ENCODE measurements at regions not wholly inside any gene's neighbourhood (a gene's known extent, or its start where the extent isn't known, plus 50 kb on each side); places are given as distances from the start of the nearest gene placed in this dataset.

DNA sequence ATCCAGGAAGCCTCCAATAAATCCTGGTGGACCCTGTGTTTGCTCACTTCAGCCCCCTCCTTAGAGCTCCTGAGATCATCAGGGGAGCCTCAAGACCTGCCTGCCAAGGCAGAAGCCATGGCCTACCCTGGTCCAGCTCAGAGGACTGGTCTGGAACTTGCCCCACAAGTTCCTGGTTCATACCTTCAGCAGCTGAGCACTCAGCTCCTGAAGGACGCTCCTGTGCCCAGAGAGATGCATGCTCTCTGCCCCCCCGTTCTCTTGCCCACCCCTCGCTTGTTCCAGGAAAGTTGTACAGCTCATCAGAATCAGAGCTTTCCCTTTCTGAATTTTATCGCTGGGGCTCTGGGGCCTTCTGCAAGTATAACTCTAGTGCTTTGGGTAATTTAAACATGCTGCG, 210.5 kb upstream of the ISX start:
- Histone ChIP-seq H3K4me1 (no peaks in the 10 kb centered on the region), H3K36me3 (no peaks in the 10 kb centered on the region), H3K9me3 (no peaks in the 10 kb centered on the region), H3K27ac (no peak overlapping the region), H3K27me3 (no peaks in the 10 kb centered on the region), H3K4me3 (no peak overlapping the region)
- intact Hi-C loops (cut with DNase I; ENCODE audit: low total_unique reads) = no loop called here
- no peak for TF ChIP-seq POLR2A (IDR thresholded peaks at IDR 0.05)
- TF ChIP-seq, protein P1, sequence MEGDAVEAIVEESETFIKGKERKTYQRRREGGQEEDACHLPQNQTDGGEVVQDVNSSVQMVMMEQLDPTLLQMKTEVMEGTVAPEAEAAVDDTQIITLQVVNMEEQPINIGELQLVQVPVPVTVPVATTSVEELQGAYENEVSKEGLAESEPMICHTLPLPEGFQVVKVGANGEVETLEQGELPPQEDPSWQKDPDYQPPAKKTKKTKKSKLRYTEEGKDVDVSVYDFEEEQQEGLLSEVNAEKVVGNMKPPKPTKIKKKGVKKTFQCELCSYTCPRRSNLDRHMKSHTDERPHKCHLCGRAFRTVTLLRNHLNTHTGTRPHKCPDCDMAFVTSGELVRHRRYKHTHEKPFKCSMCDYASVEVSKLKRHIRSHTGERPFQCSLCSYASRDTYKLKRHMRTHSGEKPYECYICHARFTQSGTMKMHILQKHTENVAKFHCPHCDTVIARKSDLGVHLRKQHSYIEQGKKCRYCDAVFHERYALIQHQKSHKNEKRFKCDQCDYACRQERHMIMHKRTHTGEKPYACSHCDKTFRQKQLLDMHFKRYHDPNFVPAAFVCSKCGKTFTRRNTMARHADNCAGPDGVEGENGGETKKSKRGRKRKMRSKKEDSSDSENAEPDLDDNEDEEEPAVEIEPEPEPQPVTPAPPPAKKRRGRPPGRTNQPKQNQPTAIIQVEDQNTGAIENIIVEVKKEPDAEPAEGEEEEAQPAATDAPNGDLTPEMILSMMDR (IDR thresholded peaks at IDR 0.05) = no peak
- no peak for TF ChIP-seq EP300 (IDR thresholded peaks at IDR 0.05; ENCODE audit: low read depth)
- no peak for TF ChIP-seq POLR2AphosphoS5 (IDR thresholded peaks at IDR 0.05)
- in situ Hi-C loops (cut with MboI; ENCODE audit: low pct_ligation_motif_present in 1 of 4, low pct_unique_long_range_greater_than_20kb in 1 of 4, low sequenced_read_pairs in 3 of 4) = no loop called here
- DNase-seq = no peak
- WGBS, 2 donors (ENCODE audit: low coverage in 1 of 2) = 82 to 100% methylated on average over 1 to 5 of the region's 5 CpGs

DNA sequence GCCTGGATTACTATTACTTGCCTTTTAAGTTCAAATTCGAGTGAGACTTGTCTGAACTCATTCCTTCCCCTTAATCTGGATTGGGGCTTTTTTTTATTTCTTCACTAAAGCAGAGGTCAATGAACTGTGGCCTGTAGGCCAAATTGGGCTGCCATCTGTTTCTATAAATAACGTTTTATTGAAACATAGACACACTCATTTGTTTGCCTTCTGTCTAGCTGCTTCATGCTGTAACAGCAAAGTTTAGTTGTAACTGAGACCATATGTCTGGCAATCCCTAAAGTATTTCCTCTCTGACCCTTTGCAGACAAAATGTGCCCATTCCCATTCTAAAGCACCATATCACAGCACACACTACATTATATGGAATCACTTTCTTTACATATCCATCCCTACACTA, 207.9 kb upstream of the ISX start:
- in situ Hi-C loops (cut with MboI; ENCODE audit: low pct_ligation_motif_present in 1 of 4, low pct_unique_long_range_greater_than_20kb in 1 of 4, low sequenced_read_pairs in 3 of 4) = no loop called here
- TF ChIP-seq POLR2A (IDR thresholded peaks at IDR 0.05) (no peak), EP300 (IDR thresholded peaks at IDR 0.05; ENCODE audit: low read depth) (no peak), POLR2AphosphoS5 (IDR thresholded peaks at IDR 0.05) (no peak)
- TF ChIP-seq, protein P1 (IDR thresholded peaks at IDR 0.05) = no peak
- no peak overlapping the region for H3K4me3 ChIP-seq
- 19 to 23% methylated on average over 2 of the region's 2 CpGs for WGBS, 2 donors (ENCODE audit: low coverage in 1 of 2)
- intact Hi-C loops (cut with DNase I; ENCODE audit: low total_unique reads) = no loop called here
- no peaks in the 10 kb centered on the region for H3K27me3 ChIP-seq
- H3K9me3 ChIP-seq = no peaks in the 10 kb centered on the region
- H3K36me3 ChIP-seq = no peaks in the 10 kb centered on the region
- DNase-seq = no peak
- no peaks in the 10 kb centered on the region for H3K4me1 ChIP-seq
- no peak overlapping the region for H3K27ac ChIP-seq

DNA sequence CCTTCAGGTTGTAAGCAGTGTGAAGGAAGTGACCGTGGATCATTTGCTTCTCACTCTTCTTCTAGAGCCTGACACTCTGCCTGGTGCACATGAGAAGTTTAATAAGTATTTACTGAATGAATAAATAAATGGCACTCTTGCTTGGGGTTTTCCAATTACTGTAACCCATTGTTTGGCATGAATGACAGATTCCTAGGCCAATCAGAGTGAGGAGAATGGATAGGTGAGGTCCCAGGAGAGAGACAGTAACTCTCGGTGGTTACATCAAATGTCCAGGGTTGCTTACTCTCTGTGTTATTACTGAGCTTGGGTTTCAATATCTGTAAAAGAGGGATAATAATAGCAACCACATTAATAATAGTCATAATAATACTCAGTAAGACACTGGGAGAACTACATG, 204.2 kb upstream of the ISX start:
- Histone ChIP-seq H3K9me3 (no peaks in the 10 kb centered on the region), H3K4me1 (no peaks in the 10 kb centered on the region), H3K36me3 (no peaks in the 10 kb centered on the region), H3K4me3 (no peak overlapping the region), H3K27ac (no peak overlapping the region), H3K27me3 (no peaks in the 10 kb centered on the region)
- no peak for DNase-seq
- intact Hi-C loops (cut with DNase I; ENCODE audit: low total_unique reads) (no loop called here), in situ Hi-C loops (cut with MboI; ENCODE audit: low pct_ligation_motif_present in 1 of 4, low pct_unique_long_range_greater_than_20kb in 1 of 4, low sequenced_read_pairs in 3 of 4) (no loop called here)
- WGBS, 2 donors (ENCODE audit: low coverage in 1 of 2) = 67% methylated on average over 1 to 2 of the region's 2 CpGs
- TF ChIP-seq POLR2A (IDR thresholded peaks at IDR 0.05) = no peak
- TF ChIP-seq, protein P1 (IDR thresholded peaks at IDR 0.05) = no peak
- no peak for TF ChIP-seq EP300 (IDR thresholded peaks at IDR 0.05; ENCODE audit: low read depth)
- TF ChIP-seq POLR2AphosphoS5 (IDR thresholded peaks at IDR 0.05) = no peak

DNA sequence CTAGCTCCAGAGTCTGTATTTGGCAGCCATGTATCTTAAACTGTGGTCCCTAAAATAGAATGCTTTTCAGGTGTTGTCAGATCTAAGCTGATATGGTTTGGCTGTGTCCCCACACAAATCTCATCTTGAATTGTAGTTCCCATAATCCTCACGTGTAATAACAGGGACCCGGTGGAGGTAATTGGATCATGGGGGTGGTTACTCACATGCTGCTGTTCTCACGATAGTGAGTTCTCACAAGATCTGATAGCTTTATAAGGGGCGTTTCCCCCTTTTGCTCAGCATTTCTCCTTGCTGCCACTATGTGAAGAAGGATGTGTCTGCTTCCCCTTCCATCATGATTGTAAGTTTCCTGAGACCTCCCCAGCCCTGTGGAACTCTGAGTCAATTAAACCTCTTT, 199.9 kb upstream of the ISX start:
- in situ Hi-C loops (cut with MboI; ENCODE audit: low pct_ligation_motif_present in 1 of 4, low pct_unique_long_range_greater_than_20kb in 1 of 4, low sequenced_read_pairs in 3 of 4) (no loop called here), intact Hi-C loops (cut with DNase I; ENCODE audit: low total_unique reads) (no loop called here)
- Histone ChIP-seq H3K4me1 (no peaks in the 10 kb centered on the region), H3K27me3 (no peaks in the 10 kb centered on the region), H3K36me3 (no peaks in the 10 kb centered on the region), H3K9me3 (no peaks in the 10 kb centered on the region), H3K4me3 (no peak overlapping the region), H3K27ac (no peak overlapping the region)
- WGBS, 2 donors (ENCODE audit: low coverage in 1 of 2) = 70% methylated on average over 4 of the region's 4 CpGs; no CpG with 5 or more reads in 1 of the 2 donors
- no peak for TF ChIP-seq POLR2AphosphoS5 (IDR thresholded peaks at IDR 0.05)
- no peak for DNase-seq

DNA sequence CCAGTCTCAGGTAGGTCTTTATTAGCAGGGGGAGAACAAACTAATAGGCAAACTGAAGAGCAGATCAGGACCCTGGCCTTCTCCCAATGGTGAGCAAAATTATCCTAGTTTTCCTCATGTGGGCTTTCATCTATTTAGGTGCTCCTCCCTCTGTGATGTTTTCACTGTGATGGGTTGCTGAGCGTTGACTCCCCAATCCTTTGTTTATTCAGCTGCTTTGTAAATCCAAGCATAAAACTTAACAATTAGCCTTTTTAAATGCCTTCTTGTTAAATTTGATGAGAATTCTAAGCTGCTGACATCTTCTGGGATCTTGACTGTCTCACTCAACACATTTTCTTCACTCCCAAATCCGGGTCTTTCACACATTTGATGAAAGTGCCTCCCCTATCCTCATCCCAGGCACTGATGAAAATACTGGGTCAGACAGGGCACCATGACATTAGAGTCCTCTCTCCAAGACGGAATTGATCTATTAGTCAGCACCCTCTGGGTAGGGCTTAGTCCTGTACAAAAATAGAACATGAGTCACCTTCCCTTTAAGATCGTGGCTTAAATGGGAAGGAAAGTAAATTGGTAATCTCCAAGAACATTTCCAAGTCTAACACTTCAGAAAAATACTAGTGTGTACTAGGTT, 199.3 kb upstream of the ISX start:
- 30 to 44% methylated on average over 3 to 4 of the region's 4 CpGs for WGBS, 2 donors (ENCODE audit: low coverage in 1 of 2)
- Histone ChIP-seq H3K27me3 (no peaks in the 10 kb centered on the region), H3K36me3 (no peaks in the 10 kb centered on the region), H3K4me3 (no peak overlapping the region), H3K9me3 (no peaks in the 10 kb centered on the region), H3K27ac (no peak overlapping the region), H3K4me1 (no peaks in the 10 kb centered on the region)
- intact Hi-C loops (cut with DNase I; ENCODE audit: low total_unique reads) (no loop called here), in situ Hi-C loops (cut with MboI; ENCODE audit: low pct_ligation_motif_present in 1 of 4, low pct_unique_long_range_greater_than_20kb in 1 of 4, low sequenced_read_pairs in 3 of 4) (no loop called here)
- no peak for DNase-seq
- TF ChIP-seq, protein P1 (IDR thresholded peaks at IDR 0.05) = no peak
